Hepatocyte (in vitro differentiated cells): ENCODE measurements at regions not wholly inside any gene's neighbourhood (a gene's known extent, or its start where the extent isn't known, plus 50 kb on each side); places are given as distances from the start of the nearest gene placed in this dataset.

Source experiments
- EZH2 ChIP-seq: fragments of 200-600 bp; sonication (generic); IDR thresholded peaks from 2 replicates; pipeline ENCODE4 v1.6.1; 2016; ENCODE audit warnings: antibody characterized with exemption, mild to moderate bottlenecking, borderline replicate concordance
- EZH2phosphoT487 ChIP-seq: fragments of 200-600 bp; sonication (generic); IDR thresholded peaks from one replicate; pipeline ENCODE4 v1.6.1; 2018; ENCODE audit warnings: antibody characterized with exemption, mild to moderate bottlenecking, low read depth, moderate library complexity; ENCODE audit not compliant: unreplicated experiment, severe bottlenecking
- TF ChIP-seq, protein P1 (sequence below): fragments of 200-600 bp; sonication (generic); IDR thresholded peaks from 2 replicates; pipeline ENCODE4 v1.5.1; 2016; ENCODE audit warnings: antibody characterized with exemption, mild to moderate bottlenecking; ENCODE audit not compliant: poor library complexity

DNA sequence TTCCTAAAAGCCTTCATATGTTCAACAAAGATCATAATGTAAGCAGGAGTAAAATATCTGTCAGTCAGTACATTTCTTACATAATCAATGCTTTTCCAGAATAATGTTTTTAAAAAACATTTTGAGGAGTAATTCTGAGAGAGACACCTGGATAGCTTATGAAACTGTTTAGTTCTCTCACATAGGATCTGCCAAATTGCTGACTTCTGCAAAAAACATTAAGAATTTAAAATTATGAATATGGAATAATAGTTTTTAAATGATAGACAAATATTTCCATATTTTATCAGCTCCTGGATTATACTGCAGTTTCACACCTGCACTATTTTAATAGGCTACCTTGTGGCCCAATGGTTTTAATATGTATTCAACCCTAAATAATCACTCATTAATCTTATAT lies 142.7 kb upstream of the RUNX1 start:
- TF ChIP-seq EZH2 (no peak), EZH2phosphoT487 (no peak)
- TF ChIP-seq, protein P1, sequence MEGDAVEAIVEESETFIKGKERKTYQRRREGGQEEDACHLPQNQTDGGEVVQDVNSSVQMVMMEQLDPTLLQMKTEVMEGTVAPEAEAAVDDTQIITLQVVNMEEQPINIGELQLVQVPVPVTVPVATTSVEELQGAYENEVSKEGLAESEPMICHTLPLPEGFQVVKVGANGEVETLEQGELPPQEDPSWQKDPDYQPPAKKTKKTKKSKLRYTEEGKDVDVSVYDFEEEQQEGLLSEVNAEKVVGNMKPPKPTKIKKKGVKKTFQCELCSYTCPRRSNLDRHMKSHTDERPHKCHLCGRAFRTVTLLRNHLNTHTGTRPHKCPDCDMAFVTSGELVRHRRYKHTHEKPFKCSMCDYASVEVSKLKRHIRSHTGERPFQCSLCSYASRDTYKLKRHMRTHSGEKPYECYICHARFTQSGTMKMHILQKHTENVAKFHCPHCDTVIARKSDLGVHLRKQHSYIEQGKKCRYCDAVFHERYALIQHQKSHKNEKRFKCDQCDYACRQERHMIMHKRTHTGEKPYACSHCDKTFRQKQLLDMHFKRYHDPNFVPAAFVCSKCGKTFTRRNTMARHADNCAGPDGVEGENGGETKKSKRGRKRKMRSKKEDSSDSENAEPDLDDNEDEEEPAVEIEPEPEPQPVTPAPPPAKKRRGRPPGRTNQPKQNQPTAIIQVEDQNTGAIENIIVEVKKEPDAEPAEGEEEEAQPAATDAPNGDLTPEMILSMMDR = no peak
